Tongue (tissue), 1 donor: ENCODE measurements at regions not wholly inside any gene's neighbourhood (a gene's known extent, or its start where the extent isn't known, plus 50 kb on each side); places are given as distances from the start of the nearest gene placed in this dataset.
A peak's percentile ranks its signal among the peaks of the same experiment; 100 is the strongest.
"Not testable (repeated sequence)": the region's sequence is repeated elsewhere in the genome, so short reads cannot be mapped to it uniquely, and the experiment has no call there.

Experiments used
- DNase-seq: peaks from one replicate; pipeline ENCODE4 v3.0.0-alpha.2; 2015

DNA sequence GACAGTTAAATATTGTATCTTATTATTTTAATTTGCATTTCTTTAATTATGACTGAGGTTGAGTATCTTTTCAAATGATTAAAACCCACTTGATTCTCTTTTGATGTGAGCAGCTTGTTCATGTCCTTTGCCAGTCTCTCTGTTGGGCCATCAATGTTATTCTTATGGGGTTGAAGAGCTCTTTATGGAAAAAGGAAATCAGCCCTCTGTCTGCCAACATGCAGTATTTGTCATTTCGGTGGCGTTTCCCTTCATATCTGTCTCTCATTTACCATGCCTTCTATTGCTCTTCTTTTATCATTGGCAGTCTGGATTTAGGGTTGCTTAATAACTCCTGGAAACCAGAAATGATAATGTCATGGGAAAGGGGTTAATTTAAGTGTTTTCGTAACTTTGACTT is 340.7 kb upstream of the DNAJC19 start:
- no peak for DNase-seq

DNA sequence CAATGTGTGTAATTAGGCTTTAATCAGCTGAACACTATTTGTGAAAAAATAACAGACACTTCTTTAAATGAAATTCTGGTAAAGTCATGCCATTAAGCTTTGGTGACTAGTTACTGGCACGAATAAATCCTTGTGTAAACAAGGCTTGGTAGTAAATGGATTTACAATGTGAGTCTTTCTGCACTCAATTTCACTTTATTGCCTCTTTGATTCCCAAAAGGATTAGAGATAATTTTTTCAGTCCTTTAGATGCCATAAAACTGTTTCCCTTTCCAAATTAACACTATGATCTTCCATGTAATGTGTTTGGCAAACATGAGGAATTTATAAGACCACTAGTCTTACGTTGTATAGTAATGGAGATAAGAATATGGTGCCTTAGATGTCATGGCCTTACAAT is 339.5 kb upstream of the DNAJC19 start:
- no peak for DNase-seq

- DNase-seq: no peak
Measured at GRCh38 chr3:181328346-181328745, 338.8 kb upstream of the DNAJC19 start.

DNA sequence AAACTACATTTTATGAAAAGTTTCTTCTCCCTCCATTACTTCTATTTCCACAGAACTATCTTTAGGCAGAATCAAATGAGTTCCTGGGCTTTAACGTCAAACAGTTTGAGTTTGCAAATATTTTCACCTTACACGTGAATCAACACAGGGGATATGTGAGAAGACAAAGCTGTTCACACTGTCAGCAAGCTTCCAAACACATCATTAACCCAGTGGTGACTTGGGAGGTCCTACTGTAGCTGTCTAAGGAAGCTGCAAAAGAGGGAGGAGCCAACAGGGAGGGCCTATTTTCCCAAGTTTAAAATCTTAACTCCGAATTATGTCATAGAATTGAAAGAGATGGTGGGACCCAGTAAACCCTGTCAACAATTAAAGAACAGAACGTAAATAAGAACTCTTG is 337.8 kb upstream of the DNAJC19 start:
- no peak for DNase-seq

- DNase-seq: peak; percentile 29
Measured at GRCh38 chr3:181326637-181327223, 337.2 kb upstream of the DNAJC19 start.

GRCh38 chr3:181324516-181324915 is 335.0 kb upstream of the DNAJC19 start:
- not testable (repeated sequence) for DNase-seq

DNA sequence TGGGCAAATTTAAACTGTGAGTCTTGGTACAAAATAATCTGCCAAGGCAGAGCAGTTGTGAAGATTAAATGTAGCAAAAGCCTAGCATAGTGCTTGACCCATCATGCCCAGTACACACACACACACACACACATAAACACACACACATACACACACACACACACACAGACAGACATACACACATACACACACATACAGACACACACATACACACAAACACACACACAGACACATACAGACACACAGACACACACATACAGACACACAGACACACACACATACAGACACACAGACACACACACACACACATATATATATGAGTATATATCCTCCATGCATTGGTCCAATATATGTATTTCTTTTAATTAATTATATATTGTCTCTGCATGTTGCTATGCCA is 328.8 kb upstream of the DNAJC19 start:
- DNase-seq: no peak

DNA sequence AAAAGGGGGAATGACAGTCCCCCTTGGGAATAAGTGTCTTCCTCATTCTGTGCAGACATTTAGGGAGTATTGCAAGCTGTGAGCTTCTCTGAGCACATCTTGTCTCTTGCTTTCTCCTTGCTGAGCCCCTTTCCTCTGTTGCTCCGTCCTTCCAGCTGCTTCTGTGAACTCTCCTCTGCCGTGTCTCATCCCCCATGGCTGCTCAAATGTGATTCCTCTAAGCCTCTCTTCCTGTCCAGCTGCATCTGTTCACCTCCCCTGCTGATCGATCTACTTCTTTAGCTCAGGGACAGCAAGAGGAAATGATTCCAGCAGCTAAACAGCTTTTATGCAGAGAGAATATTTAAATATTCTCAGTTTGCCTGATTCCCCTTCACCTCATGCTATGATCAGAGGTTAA is 328.0 kb upstream of the DNAJC19 start:
- no peak for DNase-seq

- peak; percentile 32 for DNase-seq
Measured at GRCh38 chr3:181316482-181316881, 326.9 kb upstream of the DNAJC19 start.

GRCh38 chr3:181313335-181313734 is 323.8 kb upstream of the DNAJC19 start:
- no peak for DNase-seq

- no peak for DNase-seq
Measured at GRCh38 chr3:181311186-181311585, 321.6 kb upstream of the DNAJC19 start.

- no peak for DNase-seq
Measured at GRCh38 chr3:181302960-181303359, 313.4 kb upstream of the DNAJC19 start.

GRCh38 chr3:181300033-181300432 is 310.5 kb upstream of the DNAJC19 start:
- DNase-seq: no peak

DNA sequence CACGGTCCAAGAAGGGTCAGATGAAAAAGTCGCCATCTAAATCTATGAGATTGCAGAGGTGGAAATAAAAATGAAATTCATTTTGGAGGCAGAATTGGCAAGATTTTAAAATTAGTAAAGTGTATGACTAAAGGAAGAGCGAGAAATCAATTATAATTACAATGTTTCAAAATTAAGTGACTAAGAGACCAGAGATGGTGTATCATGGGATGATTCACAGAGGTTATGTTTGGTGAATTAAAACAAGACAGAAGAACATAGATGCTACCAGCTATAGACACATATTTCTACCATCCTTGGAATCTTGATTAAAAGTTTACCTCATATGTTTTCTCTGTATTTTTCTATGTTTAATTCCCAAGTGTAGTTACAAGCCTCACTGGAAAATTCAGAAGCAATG is 308.9 kb upstream of the DNAJC19 start:
- no peak for DNase-seq

DNA sequence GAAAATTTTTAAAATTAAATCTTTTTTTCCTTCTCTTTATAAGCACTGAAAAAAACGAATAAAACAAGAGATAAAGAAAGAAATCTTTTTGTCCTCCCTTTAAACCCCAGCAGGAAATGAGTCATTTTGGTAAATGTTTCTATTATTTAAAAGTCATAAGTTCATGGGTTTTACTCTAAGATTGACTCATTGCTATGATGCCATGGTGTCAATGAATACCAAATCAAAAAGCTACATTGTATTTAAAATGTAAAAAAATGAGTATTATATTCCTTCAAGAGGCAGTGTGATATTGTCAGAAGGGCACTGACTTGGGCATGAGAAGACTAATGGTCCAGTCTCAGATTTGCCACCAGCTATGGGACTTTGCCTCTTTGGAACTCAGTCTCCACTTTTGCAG is 303.4 kb upstream of the DNAJC19 start:
- no peak for DNase-seq

DNA sequence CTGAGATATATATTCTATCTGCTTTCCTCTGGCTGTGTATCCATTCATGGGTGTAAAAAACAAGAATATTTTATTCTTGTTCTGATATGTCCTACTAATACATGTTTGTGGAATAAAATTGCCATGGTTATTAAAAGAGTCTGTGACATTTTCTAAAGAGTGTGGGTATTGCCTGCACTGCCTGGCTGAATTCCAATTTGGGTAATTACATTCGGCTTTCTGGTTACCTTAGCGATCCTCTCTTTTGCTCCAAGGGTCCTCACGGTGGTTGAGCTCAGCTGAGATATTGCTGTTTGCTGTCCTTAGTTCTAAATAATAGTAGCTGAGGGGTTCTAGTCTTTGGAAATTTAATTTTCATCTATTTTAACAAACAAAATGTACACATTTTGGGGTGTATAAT is 301.4 kb upstream of the DNAJC19 start:
- DNase-seq: peak; percentile 4

GRCh38 chr3:181289306-181289705 is 299.8 kb upstream of the DNAJC19 start:
- DNase-seq: no peak

DNA sequence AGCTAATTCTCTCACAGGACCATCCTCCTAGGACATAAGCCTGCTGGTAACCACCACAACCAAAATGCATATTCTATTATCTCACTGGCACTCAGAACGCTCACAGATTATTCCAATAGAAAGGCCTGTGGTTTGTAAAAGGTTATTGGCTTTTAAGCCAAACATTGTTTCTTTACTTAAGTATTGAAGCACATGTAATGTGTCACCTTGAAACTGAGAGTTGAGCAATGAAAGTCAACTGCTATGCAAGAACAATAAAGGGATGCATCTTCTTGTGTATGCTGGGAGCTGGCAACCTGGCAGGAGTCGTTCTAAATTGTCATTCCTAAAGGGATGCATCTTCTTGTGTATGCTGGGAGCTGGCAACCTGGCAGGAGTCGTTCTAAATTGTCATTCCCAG is 298.6 kb upstream of the DNAJC19 start:
- no peak for DNase-seq

GRCh38 chr3:181279239-181279565 is 289.7 kb upstream of the DNAJC19 start:
- no peak for DNase-seq

GRCh38 chr3:181278468-181279238 is 289.1 kb upstream of the DNAJC19 start:
- no peak for DNase-seq

- DNase-seq: no peak
Measured at GRCh38 chr3:181276358-181276896, 286.9 kb upstream of the DNAJC19 start.

- DNase-seq: no peak
Measured at GRCh38 chr3:181274025-181274424, 284.5 kb upstream of the DNAJC19 start.

DNA sequence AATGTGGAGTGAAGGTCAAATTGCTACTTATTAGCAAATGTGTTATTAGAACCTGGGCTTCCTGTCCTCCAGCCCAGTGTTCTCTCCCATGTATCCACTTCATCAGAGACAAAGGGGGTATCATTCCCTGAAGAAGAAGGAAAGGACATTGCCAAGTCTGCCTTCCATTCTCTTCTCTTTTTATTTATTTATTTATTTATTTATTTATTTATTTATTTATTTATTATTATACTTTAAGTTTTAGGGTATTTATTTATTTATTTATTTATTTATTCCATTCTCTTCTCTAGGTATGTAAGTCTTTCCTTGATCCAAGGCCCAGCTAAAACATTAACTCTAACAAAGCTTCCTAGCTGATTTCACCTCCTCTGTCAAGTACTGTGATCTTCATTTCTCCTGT is 277.8 kb upstream of the DNAJC19 start:
- DNase-seq: no peak

- DNase-seq: no peak
Measured at GRCh38 chr3:181265750-181266333, 276.3 kb upstream of the DNAJC19 start.
